ENCODE measurements at regions not wholly inside any gene's neighbourhood (a gene's known extent, or its start where the extent isn't known, plus 50 kb on each side); places are given as distances from the start of the nearest gene placed in this dataset.

DNA sequence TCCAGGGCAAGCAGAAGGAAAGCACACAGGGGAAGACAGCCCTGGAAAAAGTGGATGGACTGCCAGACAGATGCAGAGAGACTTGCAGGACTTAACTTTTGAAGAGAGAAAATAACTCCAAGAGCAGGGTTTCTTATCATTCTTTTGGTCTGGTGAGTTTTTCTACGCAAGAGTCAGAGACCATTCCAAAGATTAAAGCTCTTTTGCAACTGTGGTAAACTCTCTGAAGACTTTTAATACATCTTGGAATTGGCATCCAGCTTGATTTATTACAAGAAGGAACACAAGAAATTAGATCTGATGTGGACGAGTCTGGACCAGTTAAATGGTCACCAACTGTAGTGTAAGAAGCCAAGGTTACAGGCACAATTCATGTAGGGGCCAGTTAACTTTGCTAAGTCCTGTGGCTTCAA lies 153.4 kb downstream of the SIPA1L2 start:
- no peak for DNase-seq

DNA sequence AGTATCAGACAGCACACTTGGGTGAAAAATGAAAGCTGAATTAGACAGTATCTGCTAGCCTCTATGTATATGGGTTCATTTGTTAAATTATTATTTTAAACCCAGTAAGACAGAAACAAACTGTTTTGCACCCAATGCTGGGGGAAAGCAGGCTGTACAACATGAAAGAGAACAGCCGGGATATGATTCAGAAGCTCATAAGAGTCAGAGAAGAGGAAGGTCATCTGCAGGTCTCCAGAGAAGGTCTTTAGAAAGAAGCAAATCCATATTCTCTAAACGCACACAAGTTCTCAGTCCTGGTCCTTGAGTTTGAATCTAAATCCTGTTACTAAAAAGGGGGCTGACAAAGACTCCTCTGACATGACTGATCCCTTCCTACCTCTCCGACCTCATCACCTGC lies 155.1 kb downstream of the SIPA1L2 start:
- no peak for DNase-seq

DNA sequence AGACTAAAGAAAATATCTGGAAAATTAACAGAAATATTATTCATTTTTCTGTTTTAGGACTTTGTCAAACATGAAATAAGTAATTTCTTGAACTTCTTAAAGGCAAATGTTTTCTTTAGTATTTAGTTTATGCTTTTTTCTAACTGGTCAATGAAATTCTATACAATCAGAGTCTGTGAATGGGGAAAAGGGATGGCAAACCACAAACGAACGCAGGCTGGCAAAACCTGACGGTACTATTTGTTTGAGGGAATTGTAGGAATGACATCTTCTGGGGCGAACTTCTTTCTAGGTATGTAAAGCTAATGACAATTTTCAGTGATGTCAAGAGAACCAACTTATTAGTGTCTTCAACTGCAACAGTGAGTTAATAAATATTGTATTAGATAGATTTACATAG lies 156.0 kb downstream of the SIPA1L2 start:
- DNase-seq: no peak

DNA sequence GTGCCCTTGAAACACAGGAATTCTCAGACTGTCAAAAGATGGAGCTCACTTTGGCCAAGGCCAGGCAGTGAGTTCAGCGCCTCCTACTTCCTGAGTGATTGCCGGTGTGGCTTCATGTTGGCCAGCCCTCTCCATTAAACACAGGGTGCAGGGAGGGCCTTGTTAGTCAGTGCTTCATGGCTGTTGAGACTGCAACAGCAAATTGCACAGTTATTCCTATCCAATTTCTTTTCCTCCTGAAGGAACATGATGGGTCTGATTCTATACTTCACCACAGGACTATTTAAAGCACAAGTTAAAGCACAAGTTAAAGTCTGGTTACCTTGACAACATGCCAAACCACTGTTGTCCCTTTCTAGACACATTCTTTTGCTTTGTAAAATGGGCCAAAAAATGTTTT lies 156.6 kb downstream of the SIPA1L2 start:
- DNase-seq: peak; percentile 84

DNA sequence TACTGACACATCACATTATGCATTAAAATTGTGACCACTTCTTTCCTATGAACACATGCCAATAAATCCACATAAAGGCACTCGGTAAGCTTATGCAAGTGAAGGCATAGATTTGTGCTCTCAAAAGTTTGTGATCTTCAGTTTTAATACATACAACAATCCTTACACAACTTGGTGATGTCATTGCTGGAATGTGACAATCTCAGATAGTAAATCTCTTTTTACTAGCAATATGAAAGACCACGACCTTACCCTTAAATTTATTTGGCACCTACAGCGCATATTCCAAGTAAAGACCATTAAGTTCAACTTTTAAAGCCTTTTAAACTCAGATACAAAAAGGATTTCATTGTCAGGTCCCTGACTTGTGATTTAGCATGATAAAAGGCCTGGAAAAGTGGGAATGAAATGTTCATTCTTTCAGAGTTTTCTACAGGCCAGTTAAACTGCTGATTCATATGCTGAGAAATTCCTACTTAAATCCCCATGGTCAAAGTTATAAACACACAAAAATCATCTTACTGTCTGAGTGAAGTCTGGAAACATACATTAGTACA lies 157.4 kb downstream of the SIPA1L2 start:
- peak; percentile 76 for DNase-seq

DNA sequence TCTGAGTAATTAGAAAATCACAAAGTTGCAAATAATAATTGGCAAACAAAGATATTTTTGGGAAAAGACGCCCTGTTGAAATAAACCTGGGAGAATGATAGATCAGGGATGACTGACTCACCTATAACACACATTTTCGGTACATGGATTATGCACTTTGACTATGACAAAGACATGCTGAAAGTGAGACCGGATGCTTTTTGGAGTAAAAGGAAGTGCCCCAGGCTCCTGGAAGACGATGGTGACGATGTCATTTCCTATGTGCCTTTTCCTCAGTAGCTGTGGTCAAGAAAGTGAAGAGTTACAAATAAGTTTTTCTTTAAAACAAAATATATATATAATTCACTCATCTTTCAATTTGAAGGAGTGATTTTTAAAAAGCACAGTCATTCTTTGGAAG lies 158.7 kb downstream of the SIPA1L2 start:
- DNase-seq: no peak

DNA sequence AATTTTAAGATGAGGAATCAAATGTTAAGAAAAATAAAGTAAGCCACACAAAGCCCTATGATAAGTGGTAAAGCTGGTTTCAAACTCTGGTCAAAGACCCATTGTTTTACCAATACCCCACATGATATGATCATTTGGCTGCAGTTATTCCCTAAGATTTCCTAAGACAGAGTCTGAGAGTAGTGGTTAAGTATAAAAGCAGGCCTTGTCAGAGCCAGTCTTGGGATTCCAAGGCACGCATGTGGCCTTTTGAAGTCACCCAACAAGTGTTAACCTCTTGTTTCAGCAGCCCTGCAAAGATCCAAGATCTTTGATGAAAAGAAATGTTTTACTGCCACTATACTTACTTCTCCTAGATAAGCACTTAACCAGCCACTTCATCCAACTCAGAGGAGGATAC lies 159.2 kb downstream of the SIPA1L2 start:
- no peak for DNase-seq

DNA sequence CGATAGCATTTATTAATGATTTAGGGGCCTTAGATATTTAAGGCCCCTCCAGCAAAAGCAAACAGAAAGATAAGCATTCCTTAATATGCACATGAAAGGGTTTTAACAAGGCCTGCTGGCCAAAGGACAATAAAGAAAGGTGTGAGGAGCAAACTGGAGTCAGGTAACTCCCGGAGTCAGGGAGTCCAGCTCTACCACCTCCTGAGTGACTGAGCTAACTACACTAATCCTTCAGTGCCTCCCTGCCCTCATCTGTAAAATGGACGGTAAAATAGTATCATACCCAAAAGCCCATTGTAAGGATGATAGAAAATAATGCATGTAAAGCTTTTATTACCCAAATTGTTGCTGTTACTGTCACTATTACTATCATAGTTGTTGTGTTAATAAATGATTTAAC lies 161.7 kb downstream of the SIPA1L2 start:
- no peak for DNase-seq

DNA sequence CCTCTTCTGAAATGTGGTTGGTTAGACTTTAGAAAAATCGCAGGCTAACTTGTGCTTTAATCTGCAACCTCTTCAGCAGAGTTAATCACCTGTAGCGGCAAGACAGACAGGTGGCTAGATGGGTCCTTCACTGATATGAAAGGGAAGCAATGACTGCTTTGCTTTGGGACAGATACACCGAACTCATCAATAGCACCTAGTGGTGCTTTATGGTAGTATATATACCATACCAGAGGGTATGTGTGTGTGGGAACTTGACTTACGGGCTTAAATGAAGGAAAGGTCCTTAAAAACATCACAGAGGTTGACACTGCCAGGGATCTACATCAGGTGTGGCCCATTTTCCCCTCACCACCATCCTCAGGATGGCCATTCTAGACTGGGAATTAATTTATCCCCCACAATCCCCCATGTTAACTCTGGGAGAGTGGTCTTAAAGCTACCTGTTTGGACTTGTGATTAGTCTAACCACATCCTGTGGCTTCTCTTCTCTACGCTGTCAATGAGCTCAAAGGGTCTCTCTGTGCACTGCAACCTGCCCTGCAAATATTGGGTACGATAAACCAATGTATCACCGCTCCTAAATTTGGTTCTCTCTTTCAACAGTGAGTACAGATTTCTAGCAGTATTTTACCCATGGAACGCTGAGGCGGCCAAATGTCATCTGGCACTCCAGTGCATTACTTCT lies 162.7 kb downstream of the SIPA1L2 start:
- no peak for DNase-seq

DNA sequence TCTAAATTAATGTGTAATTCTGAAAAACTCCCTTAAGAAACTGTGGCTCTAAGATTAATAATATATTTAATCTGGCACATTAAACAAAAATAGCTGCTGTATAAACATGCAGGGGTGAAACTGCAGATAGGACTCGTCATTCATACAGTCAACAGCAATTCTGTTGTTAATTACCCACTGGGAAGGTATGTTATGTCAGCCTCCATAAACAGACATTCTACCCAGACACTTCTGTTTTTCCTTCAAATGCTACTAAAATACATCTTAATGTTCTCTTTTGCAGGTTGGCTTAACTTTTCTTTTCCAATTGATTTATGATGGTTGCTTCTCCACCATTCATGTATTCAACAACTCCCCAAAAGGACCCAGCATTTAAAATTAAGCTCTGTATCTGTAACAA lies 165.6 kb downstream of the SIPA1L2 start:
- no peak for DNase-seq

DNA sequence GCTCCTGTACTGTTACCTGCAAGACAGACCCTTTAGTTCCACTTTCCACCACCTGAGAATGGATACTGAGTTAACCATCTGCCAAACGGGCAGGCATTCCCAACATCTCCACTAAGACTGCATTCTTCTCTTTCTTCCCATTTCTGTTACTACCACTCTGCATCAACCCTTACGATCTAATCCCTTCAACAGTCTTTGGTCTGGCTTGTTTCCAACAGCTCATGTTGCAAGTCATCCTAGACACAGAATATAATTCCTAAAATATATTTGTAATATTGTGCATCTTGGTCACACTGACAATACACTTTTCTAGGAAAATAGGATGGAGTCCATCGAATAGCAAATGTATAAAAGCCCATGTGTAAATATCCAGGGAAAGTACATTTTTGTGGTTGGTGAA lies 166.7 kb downstream of the SIPA1L2 start:
- DNase-seq: peak; percentile 72

DNA sequence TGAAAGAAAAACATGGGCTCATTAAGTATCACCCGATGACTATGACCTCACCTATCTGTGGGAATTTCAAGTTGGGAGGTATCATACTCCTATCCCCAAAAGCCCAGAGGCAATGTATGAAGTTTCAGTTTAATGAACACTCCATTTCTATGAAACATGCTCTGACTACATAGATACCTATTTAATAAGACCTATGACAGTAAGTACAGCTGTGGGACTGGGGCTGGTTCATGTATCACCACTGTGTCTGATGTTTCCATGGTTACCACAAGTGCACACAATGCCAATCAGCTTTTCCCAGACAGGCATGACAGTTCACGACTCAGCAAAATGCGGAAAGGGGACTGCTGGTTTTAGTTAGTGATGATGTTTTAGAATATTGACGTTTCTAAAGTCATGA lies 167.7 kb downstream of the SIPA1L2 start:
- no peak for DNase-seq

DNA sequence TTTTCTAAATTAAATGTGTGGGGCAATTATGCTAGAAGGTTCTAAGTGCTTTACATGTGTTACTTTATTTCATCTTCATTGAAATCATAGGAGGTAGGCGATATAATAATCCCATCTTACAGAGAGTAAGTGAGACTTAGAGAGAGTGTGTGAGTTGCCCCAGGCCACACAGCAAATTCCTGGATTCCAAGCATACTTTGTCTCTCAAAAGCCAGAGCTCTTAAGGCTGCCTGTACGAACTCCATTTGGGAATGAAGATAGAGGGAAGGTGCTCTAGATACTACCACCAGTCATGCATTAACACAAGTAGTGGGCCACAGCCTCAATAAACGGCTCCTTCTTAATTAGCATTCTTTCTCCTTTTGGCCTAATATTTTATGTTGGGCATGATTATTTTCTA lies 170.1 kb downstream of the SIPA1L2 start:
- peak; percentile 36 for DNase-seq

DNA sequence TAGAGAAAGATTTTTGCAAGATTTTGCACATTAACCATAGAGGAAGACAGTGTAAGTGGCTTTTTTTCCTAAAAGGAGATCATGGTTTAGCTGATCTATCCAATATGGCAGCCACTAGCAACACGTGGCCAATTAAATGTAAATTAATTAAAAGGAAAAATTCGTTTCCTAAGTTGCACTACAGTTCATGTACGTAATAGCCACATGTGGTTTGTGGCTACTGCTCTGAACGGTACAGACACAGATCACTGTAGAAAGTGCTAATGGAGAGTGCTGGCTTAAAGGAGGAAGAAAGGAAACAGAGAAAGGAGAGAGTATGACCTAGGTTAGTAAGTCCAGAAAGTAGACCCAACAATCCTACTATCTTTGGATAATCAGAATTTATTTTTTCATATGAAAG lies 170.8 kb downstream of the SIPA1L2 start:
- DNase-seq: no peak

DNA sequence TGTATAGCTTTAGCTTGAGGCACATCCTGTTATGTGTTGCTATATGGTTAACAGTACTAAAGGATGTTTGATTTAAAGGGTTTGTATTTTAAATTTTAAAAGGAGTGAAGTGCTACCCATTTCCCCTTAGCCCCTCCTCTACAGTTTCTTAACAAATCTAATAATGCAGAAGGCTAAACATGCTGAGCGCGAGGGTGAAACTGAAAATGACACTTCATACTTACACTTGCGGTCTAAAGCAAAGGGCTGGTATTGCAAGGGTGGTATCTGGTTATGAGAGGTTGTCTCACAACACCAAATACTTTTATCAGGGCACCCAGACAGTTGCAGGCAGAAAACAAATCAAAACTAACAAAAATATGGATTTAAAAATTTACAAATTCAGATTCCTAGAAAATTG lies 172.3 kb downstream of the SIPA1L2 start:
- DNase-seq: no peak

DNA sequence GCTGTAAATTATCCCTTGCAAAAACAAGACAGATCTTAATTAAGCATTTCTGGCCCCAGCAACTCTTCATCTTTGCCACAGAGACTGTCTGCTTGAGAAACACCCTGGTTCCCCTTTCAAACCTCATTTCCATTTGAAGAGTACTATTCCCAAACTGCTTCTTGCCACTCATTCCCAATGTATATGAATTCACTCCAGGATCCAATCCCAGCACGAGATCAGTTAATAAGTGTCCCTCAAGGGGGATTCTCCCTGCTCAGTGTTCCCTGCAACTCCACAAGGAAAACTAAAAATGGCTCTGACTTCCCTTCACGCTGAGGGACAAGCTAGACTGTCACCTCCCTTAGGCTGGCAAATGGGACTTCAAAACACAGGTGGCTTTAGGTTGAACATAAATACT lies 173.2 kb downstream of the SIPA1L2 start:
- no peak for DNase-seq

DNA sequence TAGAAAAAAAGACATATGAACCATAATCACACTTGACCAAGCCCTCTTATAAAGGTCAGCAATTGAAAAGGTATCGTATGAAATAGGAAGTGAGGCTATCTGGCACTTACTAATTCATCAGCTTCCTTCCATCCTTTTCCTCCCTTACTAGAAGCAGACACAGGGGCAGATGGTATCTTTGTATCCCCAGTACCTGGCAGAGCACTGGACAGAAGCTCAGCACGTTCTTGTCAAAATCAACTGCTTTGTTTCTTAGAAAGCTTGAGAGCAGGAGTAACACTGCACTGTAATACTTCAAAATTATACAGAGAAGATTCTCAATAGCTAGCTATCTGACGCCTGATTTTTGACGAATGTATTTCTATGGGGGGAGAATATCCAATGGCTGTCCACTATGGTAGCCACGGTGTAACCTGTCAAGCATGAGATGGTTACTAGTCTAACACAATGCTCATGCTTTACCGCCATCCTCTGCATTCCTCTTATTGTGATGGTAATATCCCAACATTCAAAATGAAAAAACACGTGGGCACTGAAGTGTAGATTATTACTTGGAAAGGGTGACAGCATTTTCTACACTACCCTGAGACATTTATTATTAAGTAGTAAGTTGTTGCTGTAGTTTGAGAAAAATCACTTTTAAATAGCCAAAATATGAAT lies 175.6 kb downstream of the SIPA1L2 start:
- no peak for DNase-seq

DNA sequence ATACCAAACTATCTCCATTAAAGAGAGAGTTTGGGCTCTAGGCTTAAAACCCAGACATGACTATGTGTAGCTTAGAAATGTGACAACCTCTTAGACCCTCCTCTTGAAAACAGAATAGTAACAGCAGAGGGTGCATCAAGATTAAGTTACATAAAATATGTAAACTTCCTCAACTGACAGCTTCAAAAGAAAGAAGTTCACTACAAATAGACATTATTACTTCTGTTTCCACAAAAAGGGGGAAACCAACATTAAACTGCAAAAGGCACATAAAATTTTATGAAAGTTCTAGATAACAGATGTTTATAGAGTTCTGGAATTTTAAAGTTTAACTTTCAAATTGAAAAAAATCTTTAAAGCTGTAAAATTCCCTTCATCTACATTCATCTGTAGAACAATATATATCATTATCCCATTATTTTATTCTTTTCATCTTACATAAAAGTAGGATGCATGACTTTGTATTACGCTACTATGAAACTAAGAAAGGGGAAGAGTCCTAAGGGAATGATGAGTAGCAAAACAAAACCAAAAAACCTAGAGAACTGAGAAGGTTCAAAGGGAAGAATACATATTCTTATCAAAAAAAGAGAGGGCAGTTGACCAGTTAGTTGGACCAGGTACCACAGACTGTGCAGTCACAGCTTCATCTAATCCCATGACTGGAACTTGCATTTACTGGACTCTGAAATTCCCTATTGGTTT lies 177.0 kb downstream of the SIPA1L2 start:
- no peak for DNase-seq

DNA sequence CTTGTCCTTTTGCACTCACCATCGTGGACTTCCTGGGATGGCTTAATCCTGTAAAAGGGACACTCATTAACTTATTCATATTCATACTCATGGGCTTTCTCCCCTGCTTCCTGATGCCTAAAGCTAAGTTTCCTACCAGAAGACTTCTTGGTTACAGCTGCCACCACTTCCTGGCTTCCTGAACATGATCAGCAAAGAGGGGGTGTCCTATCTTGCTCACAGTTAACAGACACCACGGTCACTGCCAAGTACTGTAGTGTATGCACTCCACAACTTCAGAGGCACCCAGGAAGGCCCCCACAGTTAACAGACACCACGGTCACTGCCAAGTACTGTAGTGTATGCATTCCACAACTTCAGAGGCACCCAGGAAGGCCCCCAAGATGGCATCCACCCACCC lies 177.8 kb downstream of the SIPA1L2 start:
- DNase-seq: no peak

DNA sequence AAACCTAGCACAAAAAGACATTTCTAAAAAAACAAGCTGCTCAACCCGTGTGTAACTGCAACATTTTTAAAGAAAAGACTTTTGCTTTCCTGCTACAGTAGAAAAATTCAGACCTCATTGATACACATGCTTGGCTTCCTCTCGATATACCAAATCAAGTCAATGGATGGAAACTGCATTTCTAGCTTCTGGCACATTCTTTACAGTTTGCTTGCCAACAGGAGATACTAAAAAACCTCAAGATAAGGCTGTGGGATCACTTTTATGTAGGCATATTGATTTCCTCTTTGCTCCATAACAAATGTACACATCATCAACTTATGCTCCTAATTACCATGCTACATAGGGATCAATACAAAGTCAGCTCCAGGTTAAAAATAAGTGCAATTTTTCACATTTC lies 178.4 kb downstream of the SIPA1L2 start:
- no peak for DNase-seq

DNA sequence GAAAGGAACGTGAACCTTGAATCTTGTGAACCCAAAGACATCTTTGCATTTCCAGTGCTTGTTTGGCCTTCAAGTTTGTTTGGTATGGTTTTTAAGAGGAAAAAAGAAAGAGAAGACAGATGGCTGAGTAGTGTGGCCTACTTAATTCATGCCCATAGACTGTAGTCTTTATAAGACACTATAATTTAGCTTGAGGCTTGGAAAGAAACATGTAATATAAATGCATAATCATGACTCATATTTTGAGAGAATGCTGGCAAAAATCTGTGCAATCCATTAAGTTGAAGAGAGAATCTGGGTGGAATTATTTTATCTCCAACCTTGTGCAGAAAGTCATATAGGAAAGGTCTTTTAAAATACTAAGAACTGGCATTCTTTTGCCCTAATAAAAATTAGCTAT lies 179.3 kb downstream of the SIPA1L2 start:
- peak; percentile 42 for DNase-seq

DNA sequence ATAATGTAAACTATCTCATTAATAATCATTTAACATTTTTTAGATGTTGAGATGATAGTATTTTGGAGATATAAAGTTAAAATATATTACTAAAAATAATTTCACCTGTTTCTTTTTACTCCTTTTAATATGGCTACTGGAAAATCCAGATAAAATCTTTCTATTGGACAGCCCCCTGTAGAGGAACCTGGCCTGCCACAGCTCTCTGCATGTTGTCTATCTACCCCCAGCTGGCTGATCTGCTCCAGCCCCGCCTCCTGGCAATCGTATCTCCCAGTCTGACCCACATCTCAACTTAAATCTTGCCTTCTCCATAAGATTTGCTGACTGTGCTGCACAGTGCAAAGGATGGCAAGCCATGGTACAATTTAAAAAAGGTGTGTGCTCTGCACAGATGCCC lies 182.8 kb downstream of the SIPA1L2 start:
- DNase-seq: no peak

DNA sequence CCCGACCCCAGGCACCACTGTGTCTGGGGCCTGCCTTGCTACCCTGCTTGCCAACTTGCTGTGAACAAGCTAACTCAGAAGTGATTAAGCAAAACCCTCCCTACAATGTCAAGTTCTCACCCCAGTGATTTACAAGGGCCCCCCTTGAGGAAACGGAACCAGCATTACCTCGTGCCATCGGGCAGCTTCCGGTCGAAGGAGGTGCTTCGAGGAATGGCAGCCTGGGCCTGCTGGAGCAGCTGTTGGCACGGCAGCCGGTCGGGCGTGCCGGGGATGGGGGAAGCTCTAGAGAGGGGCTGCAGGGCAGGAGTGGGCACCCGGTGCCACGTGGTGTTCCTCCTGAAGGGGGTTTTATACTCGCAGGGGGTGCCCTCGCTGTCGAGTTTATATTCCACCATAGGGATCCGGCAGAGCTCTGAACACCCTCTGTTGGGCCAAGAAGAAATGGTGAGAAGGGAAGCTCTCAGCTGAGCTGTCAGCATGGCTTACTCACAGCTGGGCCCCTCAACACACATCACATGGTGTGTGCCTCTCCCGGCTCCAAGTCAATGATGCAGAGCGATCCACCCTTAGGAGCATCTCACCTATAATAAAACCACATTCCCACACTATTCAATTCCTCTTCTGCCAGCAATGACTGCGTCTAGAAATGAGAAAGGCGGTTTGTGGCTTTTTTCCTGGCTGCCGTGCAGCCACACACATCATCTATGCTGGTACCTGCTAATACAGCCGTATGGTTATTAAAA lies 184.4 kb downstream of the SIPA1L2 start:
- DNase-seq: no peak
